ENCODE measurements at regions not wholly inside any gene's neighbourhood (a gene's known extent, or its start where the extent isn't known, plus 50 kb on each side); places are given as distances from the start of the nearest gene placed in this dataset.

DNA sequence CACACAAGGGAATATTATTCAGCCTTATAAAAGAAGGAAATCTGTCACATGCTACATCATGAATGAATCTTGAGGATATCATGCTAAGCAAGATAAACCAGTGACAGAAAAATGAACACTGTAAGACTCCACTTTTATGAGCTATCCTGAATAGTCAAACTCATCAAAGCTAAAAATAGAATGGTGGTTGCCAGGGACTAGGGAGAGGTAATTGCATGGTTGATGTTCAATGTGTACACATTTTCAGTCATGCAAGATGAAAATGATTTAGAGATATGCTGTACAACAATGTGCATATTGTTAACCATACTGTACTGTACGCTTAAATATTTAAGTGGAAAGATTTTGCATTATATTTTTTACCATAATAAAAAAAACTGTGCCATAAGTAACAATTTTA, 1349.1 kb downstream of the XPNPEP1 start:
- Histone ChIP-seq H3K23me2 (ENCODE audit: insufficient read length, low read depth, low read length, poor library complexity, severe bottlenecking) (no peaks in the 10 kb centered on the region), H3K23ac (ENCODE audit: insufficient read length, low read depth, low read length) (no peak overlapping the region), H3K79me2 (ENCODE audit: insufficient read depth, low read length) (no peaks in the 10 kb centered on the region), H3K27me3 (ENCODE audit: insufficient read depth, low read length) (no peaks in the 10 kb centered on the region), H3K14ac (ENCODE audit: insufficient read depth, low read length) (no peak overlapping the region), H3K79me1 (ENCODE audit: insufficient read depth, low read depth, low read length, poor library complexity, severe bottlenecking) (no peaks in the 10 kb centered on the region), H4K91ac (ENCODE audit: insufficient read length, low read depth, low read length) (no peak overlapping the region), H2BK15ac (ENCODE audit: low read depth, low read length) (no peak overlapping the region), H3T11ph (ENCODE audit: low read length) (no peak overlapping the region), H2BK12ac (ENCODE audit: insufficient read length, low read depth, low read length) (no peak overlapping the region), H3K9ac (ENCODE audit: extremely low read depth, insufficient read length, low read length) (no peak overlapping the region), H2BK120ac (ENCODE audit: low read depth, low read length, poor library complexity, severe bottlenecking) (no peak overlapping the region), H3K56ac (ENCODE audit: insufficient read length, low read depth, low read length) (no peak overlapping the region), H3K4me1 (ENCODE audit: insufficient read depth, low read length) (no peaks in the 10 kb centered on the region), H3K4ac (ENCODE audit: low read depth, low read length) (no peak overlapping the region), H2AK5ac (ENCODE audit: insufficient read length, low read length) (no peak overlapping the region), H3K18ac (ENCODE audit: insufficient read length, low read depth, low read length) (no peak overlapping the region), H3K9me3 (ENCODE audit: control insufficient read depth, low read depth, low read length) (no peaks in the 10 kb centered on the region), H2BK20ac (ENCODE audit: low read depth, low read length, poor library complexity, severe bottlenecking) (no peak overlapping the region), H4K8ac (replicated peaks; ENCODE audit: insufficient read length, low read depth, low read length) (no peak overlapping the region), H4K20me1 (ENCODE audit: control insufficient read depth, insufficient read depth, insufficient read length) (no peaks in the 10 kb centered on the region), H4K5ac (ENCODE audit: insufficient read length, low read depth, low read length) (no peak overlapping the region), H2AFZ (ENCODE audit: low read length) (no peak overlapping the region), H3K27ac (ENCODE audit: insufficient read length, low read depth, low read length) (no peak overlapping the region), H2BK5ac (ENCODE audit: insufficient read length, low read length) (no peak overlapping the region), H3K4me2 (ENCODE audit: insufficient read depth, insufficient read length, low read length) (no peak overlapping the region)
- no peak overlapping the region for H3K27ac Mint-ChIP-seq
- H3K36me3 Mint-ChIP-seq (ENCODE audit: insufficient read depth in 1 of 3, low read depth in 3 of 3), result no peaks in the 10 kb centered on the region
- no peak overlapping the region for H3K4me3 Mint-ChIP-seq
- no peak for DNase-seq
- no CpG with 5 or more reads among the region's 1 CpG for WGBS (ENCODE audit: extremely low coverage, insufficient read length, low lambda C conversion rate)
- no peaks in the 10 kb centered on the region for H3K27me3 Mint-ChIP-seq (ENCODE audit: low read depth)
- no peaks in the 10 kb centered on the region for H3K9me3 Mint-ChIP-seq
- peaks cover 4 to 5% of the 10 kb centered on the region in 2 experiments for H3K4me1 Mint-ChIP-seq
- TF ChIP-seq, protein P1, sequence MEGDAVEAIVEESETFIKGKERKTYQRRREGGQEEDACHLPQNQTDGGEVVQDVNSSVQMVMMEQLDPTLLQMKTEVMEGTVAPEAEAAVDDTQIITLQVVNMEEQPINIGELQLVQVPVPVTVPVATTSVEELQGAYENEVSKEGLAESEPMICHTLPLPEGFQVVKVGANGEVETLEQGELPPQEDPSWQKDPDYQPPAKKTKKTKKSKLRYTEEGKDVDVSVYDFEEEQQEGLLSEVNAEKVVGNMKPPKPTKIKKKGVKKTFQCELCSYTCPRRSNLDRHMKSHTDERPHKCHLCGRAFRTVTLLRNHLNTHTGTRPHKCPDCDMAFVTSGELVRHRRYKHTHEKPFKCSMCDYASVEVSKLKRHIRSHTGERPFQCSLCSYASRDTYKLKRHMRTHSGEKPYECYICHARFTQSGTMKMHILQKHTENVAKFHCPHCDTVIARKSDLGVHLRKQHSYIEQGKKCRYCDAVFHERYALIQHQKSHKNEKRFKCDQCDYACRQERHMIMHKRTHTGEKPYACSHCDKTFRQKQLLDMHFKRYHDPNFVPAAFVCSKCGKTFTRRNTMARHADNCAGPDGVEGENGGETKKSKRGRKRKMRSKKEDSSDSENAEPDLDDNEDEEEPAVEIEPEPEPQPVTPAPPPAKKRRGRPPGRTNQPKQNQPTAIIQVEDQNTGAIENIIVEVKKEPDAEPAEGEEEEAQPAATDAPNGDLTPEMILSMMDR (conservative IDR thresholded peaks at IDR 0.05), result no peak

Data from H9 (cell line).